ENCODE measurements at regions not wholly inside any gene's neighbourhood (a gene's known extent, or its start where the extent isn't known, plus 50 kb on each side); places are given as distances from the start of the nearest gene placed in this dataset.

DNA sequence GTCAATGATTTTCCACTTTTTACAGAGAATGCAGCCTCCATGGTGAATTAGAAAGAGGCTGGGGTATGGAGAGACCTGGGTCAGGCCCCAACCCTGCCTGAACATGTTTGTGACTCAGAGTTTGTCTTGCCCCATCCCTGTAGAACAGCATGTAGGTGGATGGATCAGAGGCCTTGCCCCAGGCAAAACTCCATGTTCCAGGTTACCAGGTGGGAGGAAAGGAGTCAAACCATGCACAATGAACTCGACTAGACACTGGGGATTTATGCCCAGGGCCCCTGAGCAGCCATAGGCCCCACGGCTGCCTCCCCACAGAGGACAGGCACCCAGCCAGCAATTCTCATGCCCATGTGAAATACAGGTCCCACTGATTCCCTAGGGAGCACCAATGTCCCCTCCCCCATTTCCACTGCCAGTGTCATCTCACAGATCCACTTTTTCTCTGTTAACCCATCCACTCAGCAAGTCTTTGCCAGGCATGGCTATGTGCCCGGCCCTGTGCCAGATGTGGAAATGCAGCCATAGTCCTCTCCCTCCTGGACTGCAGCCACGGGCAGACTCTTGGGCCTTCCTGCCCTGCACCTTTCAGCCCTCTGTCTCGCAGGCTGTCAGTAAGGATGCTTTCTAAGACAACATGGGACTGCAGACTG is 737.8 kb upstream of the HS6ST1 start:
- Histone ChIP-seq H3K4me3 (ENCODE audit: low read depth in 1 of 5, low read length in 5 of 5) (no peak overlapping the region), H3K9me3 (ENCODE audit: control insufficient read depth in 5 of 5, low read length in 5 of 5) (no peaks in the 10 kb centered on the region), H3K27ac (ENCODE audit: low read depth, low read length) (no peak overlapping the region), H3K27me3 (ENCODE audit: control insufficient read depth in 5 of 5, insufficient read depth in 4 of 5, low read length in 5 of 5) (no peaks in the 10 kb centered on the region), H3K9ac (ENCODE audit: low read length in 5 of 5) (no peak overlapping the region), H3K36me3 (ENCODE audit: control insufficient read depth in 5 of 5, insufficient read depth in 5 of 5, low read length in 5 of 5) (no peaks in the 10 kb centered on the region), H3K4me1 (ENCODE audit: control insufficient read depth in 5 of 5, insufficient read depth in 5 of 5, low read length in 5 of 5) (no peaks in the 10 kb centered on the region)

DNA sequence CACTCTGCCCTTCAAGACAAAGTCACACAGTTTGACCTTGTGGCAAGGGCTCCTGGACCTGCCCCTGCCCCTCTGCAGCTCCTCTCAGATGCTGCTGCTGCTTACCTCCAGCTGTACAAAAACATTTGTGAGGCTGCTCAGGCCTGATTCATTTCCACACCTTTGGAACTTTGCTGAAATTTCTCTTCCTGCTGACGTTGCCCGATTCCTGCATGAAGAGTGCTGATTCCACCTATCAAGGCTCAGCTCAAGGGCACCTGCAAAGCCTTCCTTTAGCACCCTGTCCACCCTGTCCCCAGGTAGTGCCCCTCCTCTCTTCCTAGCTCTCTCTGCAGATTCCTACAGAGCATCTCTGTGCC is 738.3 kb upstream of the HS6ST1 start:
- H3K4me1 ChIP-seq (ENCODE audit: control insufficient read depth in 5 of 5, insufficient read depth in 5 of 5, low read length in 5 of 5): no peaks in the 10 kb centered on the region
- H3K9ac ChIP-seq (ENCODE audit: low read length in 5 of 5): no peak overlapping the region
- H3K9me3 ChIP-seq (ENCODE audit: control insufficient read depth in 5 of 5, low read length in 5 of 5): no peaks in the 10 kb centered on the region
- H3K27ac ChIP-seq (ENCODE audit: low read depth, low read length): no peak overlapping the region
- H3K4me3 ChIP-seq (ENCODE audit: low read depth in 1 of 5, low read length in 5 of 5): no peak overlapping the region
- H3K27me3 ChIP-seq (ENCODE audit: control insufficient read depth in 5 of 5, insufficient read depth in 4 of 5, low read length in 5 of 5): no peaks in the 10 kb centered on the region
- H3K36me3 ChIP-seq (ENCODE audit: control insufficient read depth in 5 of 5, insufficient read depth in 5 of 5, low read length in 5 of 5): no peaks in the 10 kb centered on the region

DNA sequence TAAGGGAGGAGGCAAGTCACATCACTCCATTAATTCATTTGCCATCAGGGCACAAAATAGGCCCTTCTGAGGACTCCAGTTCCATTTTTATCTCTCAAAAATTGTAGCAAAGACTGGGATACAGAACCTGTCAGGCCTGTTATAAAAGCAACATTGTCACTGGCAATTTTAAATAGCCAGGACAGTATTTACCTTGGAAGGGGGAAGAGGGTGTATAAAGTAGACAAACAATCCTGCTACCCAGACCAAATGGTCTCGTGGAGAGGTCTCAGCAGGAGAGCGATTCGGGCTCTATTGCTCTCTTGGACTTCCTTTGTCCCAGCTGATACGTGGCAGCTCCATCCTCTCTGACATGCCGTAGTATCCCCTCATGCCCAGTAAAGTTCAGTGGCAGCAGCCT is 740.3 kb upstream of the HS6ST1 start:
- Histone ChIP-seq H3K9me3 (ENCODE audit: control insufficient read depth in 5 of 5, low read length in 5 of 5) (no peaks in the 10 kb centered on the region), H3K27me3 (ENCODE audit: control insufficient read depth in 5 of 5, insufficient read depth in 4 of 5, low read length in 5 of 5) (no peaks in the 10 kb centered on the region), H3K27ac (ENCODE audit: low read depth, low read length) (no peak overlapping the region), H3K9ac (ENCODE audit: low read length in 5 of 5) (no peak overlapping the region), H3K36me3 (ENCODE audit: control insufficient read depth in 5 of 5, insufficient read depth in 5 of 5, low read length in 5 of 5) (no peaks in the 10 kb centered on the region), H3K4me1 (ENCODE audit: control insufficient read depth in 5 of 5, insufficient read depth in 5 of 5, low read length in 5 of 5) (no peaks in the 10 kb centered on the region), H3K4me3 (ENCODE audit: low read depth in 1 of 5, low read length in 5 of 5) (no peak overlapping the region)

DNA sequence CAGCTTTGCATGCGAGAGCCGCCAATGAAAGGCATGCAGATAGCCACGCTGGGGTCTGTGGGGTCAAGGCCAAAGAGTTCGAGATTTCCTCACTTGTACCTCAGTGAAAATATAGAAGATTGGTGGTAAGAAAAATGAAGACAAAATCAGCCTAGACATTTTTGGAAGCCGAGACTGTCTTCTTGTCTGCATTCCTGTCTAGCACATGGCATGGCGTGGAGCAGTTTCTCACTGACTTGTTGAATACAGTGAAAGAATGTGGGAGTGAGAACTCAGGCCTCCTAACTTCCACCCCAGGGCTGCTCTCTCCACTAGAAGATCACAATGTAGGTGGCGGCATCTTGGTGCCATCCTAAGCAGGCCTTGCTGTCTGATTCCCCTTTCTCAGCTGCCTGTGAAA is 740.8 kb upstream of the HS6ST1 start:
- Histone ChIP-seq H3K27ac (ENCODE audit: low read depth, low read length) (no peak overlapping the region), H3K4me1 (ENCODE audit: control insufficient read depth in 5 of 5, insufficient read depth in 5 of 5, low read length in 5 of 5) (no peaks in the 10 kb centered on the region), H3K36me3 (ENCODE audit: control insufficient read depth in 5 of 5, insufficient read depth in 5 of 5, low read length in 5 of 5) (no peaks in the 10 kb centered on the region), H3K27me3 (ENCODE audit: control insufficient read depth in 5 of 5, insufficient read depth in 4 of 5, low read length in 5 of 5) (no peaks in the 10 kb centered on the region), H3K9ac (ENCODE audit: low read length in 5 of 5) (no peak overlapping the region), H3K9me3 (ENCODE audit: control insufficient read depth in 5 of 5, low read length in 5 of 5) (no peaks in the 10 kb centered on the region), H3K4me3 (ENCODE audit: low read depth in 1 of 5, low read length in 5 of 5) (no peak overlapping the region)

DNA sequence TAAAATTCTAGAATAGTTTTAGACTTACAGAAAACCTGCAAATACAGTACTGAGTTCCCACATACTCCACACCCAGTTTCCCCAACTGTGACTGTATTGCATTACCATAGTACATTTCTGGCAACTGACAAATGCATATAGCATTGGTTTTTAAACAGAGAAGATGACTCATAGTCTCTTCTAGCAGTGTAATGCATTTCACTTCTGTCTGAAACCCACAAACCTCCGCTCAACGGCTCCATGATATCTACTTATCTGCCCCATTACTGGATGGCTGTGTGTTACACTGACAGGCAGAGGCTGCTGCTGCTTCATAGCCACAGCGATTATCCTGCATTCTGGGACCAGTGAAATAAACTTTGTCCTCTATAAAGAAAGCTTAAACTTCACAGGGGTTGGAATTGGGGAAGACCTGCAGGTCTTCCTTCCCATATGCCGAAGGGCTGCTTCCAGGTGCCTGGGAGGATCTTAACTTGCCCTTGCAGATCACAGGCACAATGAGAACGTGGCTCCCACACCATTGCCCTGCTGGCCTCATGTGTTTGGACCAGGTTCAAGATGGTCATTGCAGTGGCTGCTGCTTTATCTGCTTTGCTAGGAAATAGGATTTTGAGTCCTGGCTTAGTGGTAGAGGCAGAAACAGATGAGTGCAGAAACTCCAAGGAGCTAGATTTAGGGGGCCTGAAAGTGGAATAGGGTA is 742.6 kb upstream of the HS6ST1 start:
- H3K27ac ChIP-seq (ENCODE audit: low read depth, low read length): no peak overlapping the region
- H3K9me3 ChIP-seq (ENCODE audit: control insufficient read depth in 5 of 5, low read length in 5 of 5): no peaks in the 10 kb centered on the region
- no peaks in the 10 kb centered on the region for H3K36me3 ChIP-seq (ENCODE audit: control insufficient read depth in 5 of 5, insufficient read depth in 5 of 5, low read length in 5 of 5)
- peaks cover 0 to 2% (median 0%) of the 10 kb centered on the region in 5 donors for H3K27me3 ChIP-seq (ENCODE audit: control insufficient read depth in 5 of 5, insufficient read depth in 4 of 5, low read length in 5 of 5)
- H3K4me1 ChIP-seq (ENCODE audit: control insufficient read depth in 5 of 5, insufficient read depth in 5 of 5, low read length in 5 of 5): no peaks in the 10 kb centered on the region
- no peak overlapping the region for H3K4me3 ChIP-seq (ENCODE audit: low read depth in 1 of 5, low read length in 5 of 5)
- H3K9ac ChIP-seq (ENCODE audit: low read length in 5 of 5): no peak overlapping the region

DNA sequence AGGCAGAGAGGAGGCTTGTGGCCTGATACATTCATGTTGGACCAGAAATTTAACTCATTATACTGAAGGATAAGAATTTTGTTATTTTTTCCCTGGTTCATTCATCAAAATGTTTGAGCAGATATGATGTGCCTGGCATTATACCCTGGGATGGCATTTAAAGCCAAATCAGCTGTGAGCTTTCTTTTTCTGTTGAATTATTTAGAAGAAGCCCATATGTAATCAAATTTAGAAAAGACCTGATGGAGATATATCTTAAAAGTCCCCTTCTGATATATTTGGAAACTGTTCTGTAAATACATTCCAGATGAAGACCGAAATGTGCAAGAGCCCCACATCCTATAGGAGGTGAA is 743.1 kb upstream of the HS6ST1 start:
- Histone ChIP-seq H3K4me1 (ENCODE audit: control insufficient read depth in 5 of 5, insufficient read depth in 5 of 5, low read length in 5 of 5) (no peaks in the 10 kb centered on the region), H3K4me3 (ENCODE audit: low read depth in 1 of 5, low read length in 5 of 5) (no peak overlapping the region)

DNA sequence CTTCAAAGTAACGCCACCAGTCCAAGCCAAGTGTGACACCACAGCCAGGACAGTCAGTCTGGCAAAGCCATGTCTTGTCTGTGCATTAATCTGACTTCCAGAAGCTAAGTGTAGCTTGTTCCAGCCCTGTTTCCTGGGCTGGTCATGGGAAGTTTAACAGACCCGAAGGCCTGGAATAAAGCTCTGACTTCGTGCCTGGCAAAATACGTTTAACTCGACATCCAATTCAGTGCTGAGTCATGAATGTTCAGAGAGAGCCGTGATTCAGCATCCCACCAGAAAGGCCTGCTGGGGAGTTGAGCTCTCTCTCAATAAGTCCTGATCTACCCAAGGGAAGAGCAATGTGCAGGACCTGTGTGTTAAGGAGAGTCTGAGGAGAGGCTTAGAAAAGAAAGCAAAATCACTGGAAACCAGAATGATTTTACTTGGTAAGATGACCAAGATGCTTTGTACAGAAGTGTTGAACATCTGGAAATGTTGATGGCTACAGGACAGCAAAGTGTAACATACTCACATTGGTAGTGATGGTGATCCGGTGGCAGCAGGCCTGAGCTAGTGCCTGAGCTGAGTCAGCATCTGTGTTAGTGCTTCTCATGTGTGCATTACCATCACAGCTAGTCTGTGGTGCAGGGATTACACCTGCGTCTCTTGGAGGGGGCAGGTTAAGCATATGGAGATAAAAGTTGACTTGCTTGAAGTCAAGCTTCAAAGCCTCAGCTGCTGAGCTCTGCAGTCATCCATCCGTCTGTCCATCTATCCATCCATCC is 743.7 kb upstream of the HS6ST1 start:
- Histone ChIP-seq H3K27ac (ENCODE audit: low read depth, low read length) (no peak overlapping the region), H3K4me1 (ENCODE audit: control insufficient read depth in 5 of 5, insufficient read depth in 5 of 5, low read length in 5 of 5) (no peaks in the 10 kb centered on the region), H3K4me3 (ENCODE audit: low read depth in 1 of 5, low read length in 5 of 5) (no peak overlapping the region), H3K9me3 (ENCODE audit: control insufficient read depth in 5 of 5, low read length in 5 of 5) (no peaks in the 10 kb centered on the region), H3K36me3 (ENCODE audit: control insufficient read depth in 5 of 5, insufficient read depth in 5 of 5, low read length in 5 of 5) (no peaks in the 10 kb centered on the region), H3K9ac (ENCODE audit: low read length in 5 of 5) (no peak overlapping the region), H3K27me3 (ENCODE audit: control insufficient read depth in 5 of 5, insufficient read depth in 4 of 5, low read length in 5 of 5) (peaks cover 0 to 2% (median 0%) of the 10 kb centered on the region in 5 donors)

More for the DNA sequence above, 743.1 kb upstream of the HS6ST1 start:
- Histone ChIP-seq H3K36me3 (ENCODE audit: control insufficient read depth in 5 of 5, insufficient read depth in 5 of 5, low read length in 5 of 5) (no peaks in the 10 kb centered on the region), H3K9ac (ENCODE audit: low read length in 5 of 5) (no peak overlapping the region), H3K27ac (ENCODE audit: low read depth, low read length) (no peak overlapping the region), H3K9me3 (ENCODE audit: control insufficient read depth in 5 of 5, low read length in 5 of 5) (no peaks in the 10 kb centered on the region), H3K27me3 (ENCODE audit: control insufficient read depth in 5 of 5, insufficient read depth in 4 of 5, low read length in 5 of 5) (peaks cover 0 to 2% (median 0%) of the 10 kb centered on the region in 5 donors)

DNA sequence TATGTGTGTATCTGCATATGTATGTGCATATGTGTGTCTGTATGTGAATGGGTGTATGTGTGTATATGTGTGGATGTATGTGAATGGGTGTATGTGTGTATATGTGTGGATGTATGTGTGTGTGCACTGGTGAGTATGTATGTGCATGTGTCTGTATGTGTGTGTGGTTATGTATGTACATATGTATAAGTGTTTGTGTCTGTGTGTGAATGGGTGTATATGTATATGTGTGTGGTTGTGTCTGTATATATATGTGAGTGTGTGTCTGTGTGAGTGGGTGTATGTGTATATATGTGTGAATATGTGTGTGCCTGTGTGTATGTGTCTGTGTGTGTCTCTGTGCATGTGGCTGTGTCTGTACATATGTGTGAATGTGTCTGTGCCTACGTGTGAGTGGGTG is 748.4 kb upstream of the HS6ST1 start:
- Histone ChIP-seq H3K36me3 (ENCODE audit: control insufficient read depth in 5 of 5, insufficient read depth in 5 of 5, low read length in 5 of 5) (no peaks in the 10 kb centered on the region), H3K9ac (ENCODE audit: low read length in 5 of 5) (no peak overlapping the region), H3K27me3 (ENCODE audit: control insufficient read depth in 5 of 5, insufficient read depth in 4 of 5, low read length in 5 of 5) (peaks cover 0 to 10% (median 0%) of the 10 kb centered on the region in 5 donors), H3K4me1 (ENCODE audit: control insufficient read depth in 5 of 5, insufficient read depth in 5 of 5, low read length in 5 of 5) (no peaks in the 10 kb centered on the region), H3K9me3 (ENCODE audit: control insufficient read depth in 5 of 5, low read length in 5 of 5) (no peaks in the 10 kb centered on the region), H3K4me3 (ENCODE audit: low read depth in 1 of 5, low read length in 5 of 5) (no peak overlapping the region), H3K27ac (ENCODE audit: low read depth, low read length) (no peak overlapping the region)

DNA sequence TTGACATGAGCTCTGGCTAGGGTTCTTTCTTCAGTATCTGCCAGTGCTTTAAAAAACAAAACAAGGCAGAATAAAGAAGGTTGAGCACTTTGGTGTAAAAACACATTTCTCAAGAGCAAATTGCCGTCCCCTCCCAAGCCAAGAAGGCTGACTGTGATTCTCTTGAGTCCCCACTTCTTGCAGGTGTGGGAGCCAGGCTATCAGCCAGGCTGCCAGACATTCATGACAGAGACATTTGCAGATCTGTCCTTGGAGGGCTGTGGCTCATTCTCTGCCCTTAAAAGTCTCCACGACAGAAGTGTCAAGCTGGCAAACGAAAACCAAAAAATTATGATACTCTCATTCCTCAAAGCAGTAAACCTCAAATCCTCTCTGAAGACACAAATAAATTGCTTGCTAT is 749.3 kb upstream of the HS6ST1 start:
- no peaks in the 10 kb centered on the region for H3K4me1 ChIP-seq (ENCODE audit: control insufficient read depth in 5 of 5, insufficient read depth in 5 of 5, low read length in 5 of 5)

DNA sequence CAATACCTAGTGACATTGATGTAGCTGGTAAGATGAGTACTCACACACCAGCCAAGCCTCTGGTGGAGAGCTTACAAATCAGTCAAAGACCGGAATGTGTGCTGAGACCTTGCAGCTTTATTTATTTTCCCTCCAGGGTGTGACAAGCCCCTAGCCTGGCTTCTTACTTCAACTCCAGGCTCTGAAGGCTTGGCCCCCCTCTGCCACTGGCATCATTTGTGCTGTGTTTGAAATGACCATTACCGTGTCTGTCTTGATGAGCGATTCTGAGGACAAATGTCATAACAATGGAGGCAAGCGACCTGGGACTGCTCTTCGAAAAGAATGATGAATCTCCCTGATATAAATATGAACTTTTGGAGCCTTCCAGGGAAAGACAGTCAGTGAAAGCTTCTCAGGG is 749.9 kb upstream of the HS6ST1 start:
- Histone ChIP-seq H3K4me1 (ENCODE audit: control insufficient read depth in 5 of 5, insufficient read depth in 5 of 5, low read length in 5 of 5) (no peaks in the 10 kb centered on the region), H3K27ac (ENCODE audit: low read depth, low read length) (no peak overlapping the region), H3K36me3 (ENCODE audit: control insufficient read depth in 5 of 5, insufficient read depth in 5 of 5, low read length in 5 of 5) (no peaks in the 10 kb centered on the region), H3K27me3 (ENCODE audit: control insufficient read depth in 5 of 5, insufficient read depth in 4 of 5, low read length in 5 of 5) (peaks cover 0 to 10% (median 0%) of the 10 kb centered on the region in 5 donors), H3K9me3 (ENCODE audit: control insufficient read depth in 5 of 5, low read length in 5 of 5) (no peaks in the 10 kb centered on the region), H3K9ac (ENCODE audit: low read length in 5 of 5) (no peak overlapping the region), H3K4me3 (ENCODE audit: low read depth in 1 of 5, low read length in 5 of 5) (no peak overlapping the region)

More for the DNA sequence above, 749.3 kb upstream of the HS6ST1 start:
- Histone ChIP-seq H3K27ac (ENCODE audit: low read depth, low read length) (no peak overlapping the region), H3K9ac (ENCODE audit: low read length in 5 of 5) (no peak overlapping the region), H3K27me3 (ENCODE audit: control insufficient read depth in 5 of 5, insufficient read depth in 4 of 5, low read length in 5 of 5) (peaks cover 0 to 10% (median 0%) of the 10 kb centered on the region in 5 donors), H3K4me3 (ENCODE audit: low read depth in 1 of 5, low read length in 5 of 5) (no peak overlapping the region), H3K9me3 (ENCODE audit: control insufficient read depth in 5 of 5, low read length in 5 of 5) (no peaks in the 10 kb centered on the region), H3K36me3 (ENCODE audit: control insufficient read depth in 5 of 5, insufficient read depth in 5 of 5, low read length in 5 of 5) (no peaks in the 10 kb centered on the region)
